IMR-90 (cell line): ENCODE measurements at regions not wholly inside any gene's neighbourhood (a gene's known extent, or its start where the extent isn't known, plus 50 kb on each side); places are given as distances from the start of the nearest gene placed in this dataset.

ENCODE experiments used
- ATAC-seq: fragments of 200-7000 bp; cut with Tn5 transposase; 2 replicates; pipeline ENCODE4 v1.9.1; 2020; ENCODE audit warnings: low read depth, mild to moderate bottlenecking, moderate library complexity
- BruUV-seq: library from RNA; stranded (reverse); fragments of 400-500 nt; replicated peaks from 2 replicates; lab custom pipeline; 2021; lab: Mats Ljungman, UMichigan
- CTCF ChIA-PET: fragments of 300-600 bp; formaldehyde crosslinking; extraction: SDS; loops from one replicate; lab custom pipeline; 2021; ENCODE audit warnings: antibody characterized with exemption; lab: Yijun Ruan, JAX
- POLR2A ChIA-PET: fragments of 300-600 bp; sonication (Branson Sonifier 250); formaldehyde crosslinking; loops from one replicate; lab custom pipeline; 2022; ENCODE audit warnings: antibody characterized with exemption; ENCODE audit not compliant: unreplicated experiment; lab: Charles Lee
- DNase-seq: peaks from one replicate; pipeline ENCODE4 v3.0.0; 2013
- H2AFZ ChIP-seq: replicated peaks from 2 replicates; pipeline ENCODE3; 2013; ENCODE audit warnings: low read length, mild to moderate bottlenecking; ENCODE audit not compliant: poor library complexity
- H2AK5ac ChIP-seq: 2 replicates; pipeline ENCODE4 v1.6.1; 2013; ENCODE audit warnings: low read depth, low read length, inconsistent platforms
- H2AK9ac ChIP-seq: replicated peaks from 2 replicates; pipeline ENCODE3; 2013; ENCODE audit warnings: mild to moderate bottlenecking, low read depth, low read length, moderate library complexity; ENCODE audit not compliant: poor library complexity
- H2BK120ac ChIP-seq: 2 replicates; pipeline ENCODE4 v1.6.1; 2013; ENCODE audit warnings: low read depth, low read length, inconsistent platforms
- H2BK15ac ChIP-seq: 3 replicates; pipeline ENCODE4 v1.6.1; 2013; ENCODE audit warnings: low read depth, low read length, inconsistent platforms
- H2BK20ac ChIP-seq: 2 replicates; pipeline ENCODE4 v1.6.1; 2013; ENCODE audit warnings: low read depth, mild to moderate bottlenecking, inconsistent platforms, low read length, moderate library complexity
- H2BK5ac ChIP-seq: 2 replicates; pipeline ENCODE4 v1.6.1; 2013; ENCODE audit warnings: mild to moderate bottlenecking, low read depth, low read length, inconsistent platforms; ENCODE audit not compliant: poor library complexity, severe bottlenecking
- H3K14ac ChIP-seq: replicated peaks from 2 replicates; pipeline ENCODE4 v1.6.1; 2013; ENCODE audit warnings: low read depth, low read length, inconsistent platforms
- H3K18ac ChIP-seq: 2 replicates; pipeline ENCODE4 v1.6.1; 2013; ENCODE audit warnings: low read depth, low read length, control low read depth
- H3K23ac ChIP-seq: 2 replicates; pipeline ENCODE4 v1.6.1; 2013; ENCODE audit warnings: low read depth, low read length, inconsistent platforms
- H3K27ac ChIP-seq: 2 replicates; pipeline ENCODE4 v1.5.1; 2013; ENCODE audit warnings: mild to moderate bottlenecking, control low read depth, low read length; ENCODE audit not compliant: insufficient read depth
- H3K27me3 ChIP-seq: 2 replicates; pipeline ENCODE4 v1.6.1; 2013; ENCODE audit warnings: low read length; ENCODE audit not compliant: control insufficient read depth, insufficient read depth
- H3K36me3 ChIP-seq: 2 replicates; pipeline ENCODE4 v1.6.1; 2013; ENCODE audit warnings: low read length, mixed read lengths; ENCODE audit not compliant: control insufficient read depth, insufficient read depth
- H3K4ac ChIP-seq: 2 replicates; pipeline ENCODE4 v1.6.1; 2013; ENCODE audit warnings: low read depth, low read length, inconsistent platforms
- H3K4me1 ChIP-seq: 2 replicates; pipeline ENCODE4 v1.6.1; 2013; ENCODE audit warnings: low read length, mixed read lengths; ENCODE audit not compliant: control insufficient read depth, insufficient read depth
- H3K4me2 ChIP-seq: 2 replicates; pipeline ENCODE4 v1.6.1; 2013; ENCODE audit warnings: low read depth, mild to moderate bottlenecking, control low read depth, low read length, moderate library complexity
- H3K4me3 ChIP-seq: 2 replicates; pipeline ENCODE4 v1.5.1; 2013; ENCODE audit warnings: low read depth, mild to moderate bottlenecking, control low read depth, low read length, moderate library complexity; ENCODE audit not compliant: insufficient read depth
- H3K56ac ChIP-seq: 2 replicates; pipeline ENCODE4 v1.6.1; 2013; ENCODE audit warnings: low read length, inconsistent platforms; ENCODE audit not compliant: insufficient read depth; ENCODE audit errors: extremely low read depth
- H3K79me1 ChIP-seq, 2 experiments: 2 replicates each; pipeline ENCODE4 v1.6.1; 2013; ENCODE audit warnings: low read length in 2 of 2, inconsistent platforms in 1 of 2, low read depth in 1 of 2
- H3K9ac ChIP-seq: 2 replicates; pipeline ENCODE4 v1.6.1; 2013; ENCODE audit warnings: low read depth, low read length, control low read depth
- H3K9me1 ChIP-seq: 2 replicates; pipeline ENCODE4 v1.6.1; 2013; ENCODE audit warnings: low read length, inconsistent platforms; ENCODE audit not compliant: insufficient read depth
- H3K9me3 ChIP-seq: 2 replicates; pipeline ENCODE4 v1.6.1; 2013; ENCODE audit warnings: low read length; ENCODE audit not compliant: control insufficient read depth, insufficient read depth
- H4K20me1 ChIP-seq: 2 replicates; pipeline ENCODE4 v1.6.1; 2013; ENCODE audit warnings: low read length, inconsistent platforms; ENCODE audit not compliant: insufficient read depth
- H4K5ac ChIP-seq: 2 replicates; pipeline ENCODE4 v1.6.1; 2013; ENCODE audit warnings: mild to moderate bottlenecking, low read depth, low read length, control low read depth
- H4K8ac ChIP-seq, 2 experiments: 2 replicates each; pipeline ENCODE4 v1.6.1; 2013; ENCODE audit warnings: low read depth in 2 of 2, low read length in 2 of 2, control low read depth in 1 of 2, inconsistent platforms in 1 of 2
- H4K91ac ChIP-seq: 2 replicates; pipeline ENCODE4 v1.6.1; 2013; ENCODE audit warnings: low read depth, low read length, inconsistent platforms; ENCODE audit not compliant: insufficient read depth
- BHLHE40 ChIP-seq: fragments of 150-350 bp; IDR thresholded peaks from 2 replicates; pipeline ENCODE4 v1.6.1; 2016; ENCODE audit warnings: mild to moderate bottlenecking, low read depth, low read length
- CEBPB ChIP-seq: IDR thresholded peaks from 2 replicates; pipeline ENCODE4 v1.6.1; 2012; ENCODE audit warnings: low read depth, low read length, improper control_type of control experiment
- CHD1 ChIP-seq: IDR thresholded peaks from 2 replicates; pipeline ENCODE4 v1.6.1; 2012; ENCODE audit warnings: low read depth, low read length, improper control_type of control experiment
- CTCF ChIP-seq: conservative IDR thresholded peaks from 2 replicates; pipeline ENCODE4 v1.5.1; 2012; ENCODE audit warnings: mild to moderate bottlenecking, low read depth, low read length, improper control_type of control experiment
- ELK1 ChIP-seq: fragments of 150-350 bp; IDR thresholded peaks from 2 replicates; pipeline ENCODE4 v1.6.1; 2016; ENCODE audit warnings: low read depth, mild to moderate bottlenecking, low read length, moderate library complexity, borderline replicate concordance
- FOS ChIP-seq: fragments of 150-350 bp; IDR thresholded peaks from 2 replicates; pipeline ENCODE4 v1.6.1; 2016; ENCODE audit warnings: low read depth, low read length
- MAFK ChIP-seq: IDR thresholded peaks from 2 replicates; pipeline ENCODE4 v1.6.1; 2012; ENCODE audit warnings: low read depth, low read length, improper control_type of control experiment
- MAZ ChIP-seq: IDR thresholded peaks from 2 replicates; pipeline ENCODE4 v1.6.1; 2012; ENCODE audit warnings: low read depth, mild to moderate bottlenecking, low read length, improper control_type of control experiment, moderate library complexity, borderline replicate concordance
- MXI1 ChIP-seq: IDR thresholded peaks from 2 replicates; pipeline ENCODE4 v1.6.1; 2012; ENCODE audit warnings: low read depth, mild to moderate bottlenecking, low read length, moderate library complexity, borderline replicate concordance
- NFE2L2 ChIP-seq: fragments of 150-350 bp; IDR thresholded peaks from 2 replicates; pipeline ENCODE4 v1.6.1; 2016; ENCODE audit warnings: low read depth, mild to moderate bottlenecking, low read length
- POLR2A ChIP-seq: IDR thresholded peaks from 2 replicates; pipeline ENCODE4 v1.6.1; 2012; ENCODE audit warnings: mild to moderate bottlenecking, low read depth, low read length
- RAD21 ChIP-seq: IDR thresholded peaks from 2 replicates; pipeline ENCODE4 v1.6.1; 2012; ENCODE audit warnings: low read length, improper control_type of control experiment
- RCOR1 ChIP-seq: IDR thresholded peaks from 2 replicates; pipeline ENCODE4 v1.6.1; 2012; ENCODE audit warnings: mild to moderate bottlenecking, low read length, improper control_type of control experiment; ENCODE audit not compliant: insufficient replicate concordance
- RFX5 ChIP-seq: IDR thresholded peaks from 2 replicates; pipeline ENCODE4 v1.8.0; 2012; ENCODE audit warnings: low read depth, mild to moderate bottlenecking, low read length, moderate library complexity
- SMC3 ChIP-seq: fragments of 150-350 bp; IDR thresholded peaks from 2 replicates; pipeline ENCODE4 v1.6.1; 2016; ENCODE audit warnings: low read depth, mild to moderate bottlenecking, antibody characterized with exemption, low read length, moderate library complexity
- WGBS, 2 experiments: methylation state at CpG; one replicate each; pipeline versions ENCODE4 v1.1.5 to v1.1.7; 2013; ENCODE audit warnings: missing lambda C conversion rate in 2 of 2; ENCODE audit not compliant: insufficient read length in 1 of 2; ENCODE audit errors: extremely low coverage in 2 of 2; 5-methylcytosine and 5-hydroxymethylcytosine counted together
- dilution Hi-C: fragments of 300-500 bp; cut with HindIII; formaldehyde crosslinking; loops from one replicate; pipeline ENCODE4 v1.14.3; 2018; ENCODE audit warnings: low sequenced_read_pairs; ENCODE audit not compliant: unreplicated experiment
- in situ Hi-C: fragments of 300-500 bp; cut with MboI; formaldehyde crosslinking; loops from 3 replicates; pipeline ENCODE4 v1.14.3; 2019; ENCODE audit warnings: low sequenced_read_pairs, inconsistent platforms, mixed read lengths
- intact Hi-C: fragments of 100-400 bp; cut with micrococcal nuclease; formaldehyde crosslinking; loops from 2 replicates; pipeline ENCODE4 v1.10.0; 2022

- intact Hi-C loops = no loop called here
- WGBS, 2 experiments = 86% methylated on average over 2 of the region's 8 CpGs; no CpG with 5 or more reads in 1 of the 2 experiments
- no TSS peak for BruUV-seq
These were observed 167.3 kb downstream of the MREG start for GRCh38 chr2:215845839-215846586.

More at GRCh38 chr2:215845839-215846586, 167.3 kb downstream of the MREG start:
- no peak for DNase-seq
- no peak overlapping the region for H2AK5ac ChIP-seq
- H3K9me1 ChIP-seq = no peaks in the 10 kb centered on the region; the same call in 1 of the 2 replicates
- CTCF ChIA-PET = no interaction called here
- H3K27ac ChIP-seq = no peak overlapping the region
- H2AK9ac ChIP-seq = no peak overlapping the region
- no peak overlapping the region for H3K18ac ChIP-seq
- POLR2A ChIA-PET = no interaction called here
- no peaks in the 10 kb centered on the region for H3K79me1 ChIP-seq
- H3K4me2 ChIP-seq = no peak overlapping the region
- no peak overlapping the region for H4K5ac ChIP-seq
- no peak overlapping the region for H3K4me3 ChIP-seq
- no peak overlapping the region for H4K91ac ChIP-seq
- ATAC-seq = no peak
- no peak overlapping the region for H2BK120ac ChIP-seq
- H3K36me3 ChIP-seq = no peaks in the 10 kb centered on the region
- no peak overlapping the region; the same call in 2 of the 3 replicates for H2BK15ac ChIP-seq
- H3K9me3 ChIP-seq = no peaks in the 10 kb centered on the region
- no peak overlapping the region for H3K56ac ChIP-seq
- TF ChIP-seq MAFK (no peak), RAD21 (no peak), RCOR1 (no peak), ELK1 (no peak), CHD1 (no peak), POLR2A (no peak), MAZ (no peak), CTCF (no peak), CEBPB (no peak), MXI1 (no peak), BHLHE40 (no peak), RFX5 (no peak), FOS (no peak), NFE2L2 (no peak), SMC3 (no peak)
- H3K9ac ChIP-seq = no peak overlapping the region
- H4K20me1 ChIP-seq = no peaks in the 10 kb centered on the region
- H4K8ac ChIP-seq = no peak overlapping the region
- no peak overlapping the region for H3K14ac ChIP-seq
- no peak overlapping the region; the same call in 1 of the 2 replicates for H2BK20ac ChIP-seq
- in situ Hi-C loops = no loop called here
- H3K23ac ChIP-seq = no peak overlapping the region
- H3K27me3 ChIP-seq = no peaks in the 10 kb centered on the region
- dilution Hi-C loops = no loop called here
- H2BK5ac ChIP-seq = no peak overlapping the region
- no peak overlapping the region for H3K4ac ChIP-seq
- peaks cover 15% of the 10 kb centered on the region for H3K4me1 ChIP-seq
- no peak overlapping the region for H2AFZ ChIP-seq
